Osteoblast (primary cell): ENCODE measurements at regions not wholly inside any gene's neighbourhood (a gene's known extent, or its start where the extent isn't known, plus 50 kb on each side); places are given as distances from the start of the nearest gene placed in this dataset.

Experiments
- DNase-seq: peaks from one replicate; pipeline ENCODE4 v3.0.0; 2011; ENCODE audit warnings: low spot score, mixed read lengths; ENCODE audit not compliant: insufficient read length; ENCODE audit errors: missing footprints
- H2AFZ ChIP-seq: 2 replicates; pipeline ENCODE4 v1.6.0; 2011; ENCODE audit warnings: mild to moderate bottlenecking, low read length
- H3K27ac ChIP-seq: 2 replicates; pipeline ENCODE4 v1.5.1; 2011; ENCODE audit warnings: mild to moderate bottlenecking, low read depth, low read length, moderate library complexity
- H3K27me3 ChIP-seq: 2 replicates; pipeline ENCODE4 v1.6.0; 2012; ENCODE audit warnings: mild to moderate bottlenecking, control low read depth, inconsistent platforms, low read length, moderate library complexity; ENCODE audit not compliant: insufficient read depth
- H3K36me3 ChIP-seq: 2 replicates; pipeline ENCODE4 v1.5.1; 2011; ENCODE audit warnings: mild to moderate bottlenecking, low read length, control low read depth, moderate library complexity; ENCODE audit not compliant: insufficient read depth
- H3K4me1 ChIP-seq: 2 replicates; pipeline ENCODE4 v1.5.1; 2011; ENCODE audit warnings: mild to moderate bottlenecking, low read length, control low read depth, moderate library complexity; ENCODE audit not compliant: insufficient read depth
- H3K4me2 ChIP-seq: 2 replicates; pipeline ENCODE4 v1.6.0; 2011; ENCODE audit warnings: mild to moderate bottlenecking, low read length; ENCODE audit not compliant: insufficient read depth
- H3K4me3 ChIP-seq: fragments of 200-600 bp; sonication (generic); 3 replicates; pipeline ENCODE4 v1.5.1; 2012; ENCODE audit warnings: mild to moderate bottlenecking, low read length, inconsistent platforms; ENCODE audit not compliant: insufficient read depth
- H3K79me2 ChIP-seq: 2 replicates; pipeline ENCODE4 v1.6.0; 2012; ENCODE audit warnings: mild to moderate bottlenecking, low read length, control low read depth, inconsistent platforms; ENCODE audit not compliant: insufficient read depth
- H3K9me3 ChIP-seq: 2 replicates; pipeline ENCODE4 v1.5.1; 2011; ENCODE audit warnings: low read depth, low read length, control low read depth
- H4K20me1 ChIP-seq: 2 replicates; pipeline ENCODE4 v1.6.0; 2012; ENCODE audit warnings: mild to moderate bottlenecking, low read length, control low read depth; ENCODE audit not compliant: insufficient read depth
- TF ChIP-seq, protein P1 (sequence below): IDR thresholded peaks from 2 replicates; pipeline ENCODE4 v1.5.1; 2011; ENCODE audit warnings: mild to moderate bottlenecking, low read depth, low read length, moderate library complexity; ENCODE audit errors: extremely low read depth

DNA sequence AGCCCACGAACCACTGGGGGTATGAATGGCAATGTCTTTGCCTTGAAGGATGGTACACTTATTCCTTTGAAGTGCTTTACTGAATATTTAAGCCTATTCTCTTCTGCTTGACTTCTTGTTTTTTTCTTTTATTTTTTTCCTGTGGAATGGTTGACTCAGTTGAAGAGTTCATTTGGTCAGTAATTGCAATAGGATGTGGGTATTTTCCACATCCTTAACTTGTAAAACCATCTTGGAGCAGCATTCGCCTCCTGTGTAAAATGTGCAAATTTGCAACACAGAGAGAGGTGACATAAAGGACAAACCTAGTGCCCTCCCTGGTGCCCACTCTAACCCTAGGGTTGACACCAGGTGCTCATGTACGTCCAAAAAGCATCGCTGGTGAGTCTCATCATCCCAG, 347.0 kb downstream of the GATA3 start:
- H3K36me3 ChIP-seq: no peaks in the 10 kb centered on the region
- H4K20me1 ChIP-seq: no peaks in the 10 kb centered on the region
- peaks cover 5% of the 10 kb centered on the region for H3K9me3 ChIP-seq
- TF ChIP-seq, protein P1, sequence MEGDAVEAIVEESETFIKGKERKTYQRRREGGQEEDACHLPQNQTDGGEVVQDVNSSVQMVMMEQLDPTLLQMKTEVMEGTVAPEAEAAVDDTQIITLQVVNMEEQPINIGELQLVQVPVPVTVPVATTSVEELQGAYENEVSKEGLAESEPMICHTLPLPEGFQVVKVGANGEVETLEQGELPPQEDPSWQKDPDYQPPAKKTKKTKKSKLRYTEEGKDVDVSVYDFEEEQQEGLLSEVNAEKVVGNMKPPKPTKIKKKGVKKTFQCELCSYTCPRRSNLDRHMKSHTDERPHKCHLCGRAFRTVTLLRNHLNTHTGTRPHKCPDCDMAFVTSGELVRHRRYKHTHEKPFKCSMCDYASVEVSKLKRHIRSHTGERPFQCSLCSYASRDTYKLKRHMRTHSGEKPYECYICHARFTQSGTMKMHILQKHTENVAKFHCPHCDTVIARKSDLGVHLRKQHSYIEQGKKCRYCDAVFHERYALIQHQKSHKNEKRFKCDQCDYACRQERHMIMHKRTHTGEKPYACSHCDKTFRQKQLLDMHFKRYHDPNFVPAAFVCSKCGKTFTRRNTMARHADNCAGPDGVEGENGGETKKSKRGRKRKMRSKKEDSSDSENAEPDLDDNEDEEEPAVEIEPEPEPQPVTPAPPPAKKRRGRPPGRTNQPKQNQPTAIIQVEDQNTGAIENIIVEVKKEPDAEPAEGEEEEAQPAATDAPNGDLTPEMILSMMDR: no peak
- H3K79me2 ChIP-seq: no peaks in the 10 kb centered on the region
- H2AFZ ChIP-seq: no peak overlapping the region
- H3K27me3 ChIP-seq: no peaks in the 10 kb centered on the region
- DNase-seq: no peak
- H3K4me2 ChIP-seq: no peak overlapping the region
- H3K27ac ChIP-seq: no peak overlapping the region
- H3K4me3 ChIP-seq: no peak overlapping the region
- H3K4me1 ChIP-seq: no peaks in the 10 kb centered on the region

- H3K4me2 ChIP-seq: no peak overlapping the region
- TF ChIP-seq, protein P1: no peak
Observed at GRCh38 chr10:8402576-8402975, 348.1 kb downstream of the GATA3 start.

GRCh38 chr10:8403711-8404371, 349.4 kb downstream of the GATA3 start:
- no peak overlapping the region for H2AFZ ChIP-seq
- no peaks in the 10 kb centered on the region for H3K4me1 ChIP-seq
- TF ChIP-seq, protein P1: no peak
- DNase-seq: no peak
- H3K9me3 ChIP-seq: peaks cover 4% of the 10 kb centered on the region
- H3K4me2 ChIP-seq: no peak overlapping the region
- no peaks in the 10 kb centered on the region for H3K36me3 ChIP-seq
- no peaks in the 10 kb centered on the region for H3K79me2 ChIP-seq
- H3K27me3 ChIP-seq: no peaks in the 10 kb centered on the region
- H3K27ac ChIP-seq: no peak overlapping the region
- no peak overlapping the region for H3K4me3 ChIP-seq
- no peaks in the 10 kb centered on the region for H4K20me1 ChIP-seq

More at GRCh38 chr10:8402576-8402975, 348.1 kb downstream of the GATA3 start:
- DNase-seq: no peak
- Histone ChIP-seq H2AFZ (no peak overlapping the region), H3K79me2 (no peaks in the 10 kb centered on the region), H3K27ac (no peak overlapping the region), H3K36me3 (no peaks in the 10 kb centered on the region), H3K27me3 (no peaks in the 10 kb centered on the region), H3K4me3 (no peak overlapping the region), H3K4me1 (no peaks in the 10 kb centered on the region), H3K9me3 (peaks cover 5% of the 10 kb centered on the region), H4K20me1 (no peaks in the 10 kb centered on the region)

GRCh38 chr10:8404721-8405120, 350.2 kb downstream of the GATA3 start:
- TF ChIP-seq, protein P1: no peak

More at GRCh38 chr10:8404721-8405120, 350.2 kb downstream of the GATA3 start:
- H2AFZ ChIP-seq: no peak overlapping the region
- H3K4me2 ChIP-seq: no peak overlapping the region
- H3K9me3 ChIP-seq: peaks cover 3% of the 10 kb centered on the region
- no peaks in the 10 kb centered on the region for H3K4me1 ChIP-seq
- H3K27me3 ChIP-seq: no peaks in the 10 kb centered on the region
- no peaks in the 10 kb centered on the region for H3K36me3 ChIP-seq
- DNase-seq: no peak
- H3K27ac ChIP-seq: no peak overlapping the region
- no peaks in the 10 kb centered on the region for H4K20me1 ChIP-seq
- no peak overlapping the region for H3K4me3 ChIP-seq
- no peaks in the 10 kb centered on the region for H3K79me2 ChIP-seq
